GM23248 (cell line): ENCODE measurements at regions not wholly inside any gene's neighbourhood (a gene's known extent, or its start where the extent isn't known, plus 50 kb on each side); places are given as distances from the start of the nearest gene placed in this dataset.
A peak's percentile ranks its signal among the peaks of the same experiment; 100 is the strongest.

Source experiments
- DNase-seq: peaks from one replicate; pipeline ENCODE4 v3.0.0-alpha.2; 2015
- H2AFZ ChIP-seq: fragments of 200-600 bp; sonication (generic); 2 replicates; pipeline ENCODE4 v1.6.1; 2016; ENCODE audit warnings: antibody characterized with exemption
- H3F3A ChIP-seq: fragments of 200-600 bp; sonication (generic); 2 replicates; pipeline ENCODE4 v1.6.1; 2016; ENCODE audit warnings: mild to moderate bottlenecking, antibody characterized with exemption, mixed run types; ENCODE audit not compliant: insufficient read depth
- H3K27ac ChIP-seq: fragments of 200-600 bp; sonication (generic); 2 replicates; pipeline ENCODE4 v1.5.1; 2016; ENCODE audit warnings: mild to moderate bottlenecking
- H3K27me3 ChIP-seq: fragments of 200-600 bp; sonication (generic); replicated peaks from 2 replicates; pipeline ENCODE4 v1.6.1; 2016; ENCODE audit warnings: mild to moderate bottlenecking; ENCODE audit not compliant: insufficient read depth
- H3K36me3 ChIP-seq: fragments of 200-600 bp; sonication (generic); 2 replicates; pipeline ENCODE4 v1.6.1; 2016; ENCODE audit warnings: low read depth, mild to moderate bottlenecking
- H3K4me1 ChIP-seq: fragments of 200-600 bp; sonication (generic); 2 replicates; pipeline ENCODE4 v1.6.1; 2016; ENCODE audit warnings: mild to moderate bottlenecking; ENCODE audit not compliant: insufficient read depth
- H3K4me2 ChIP-seq: fragments of 200-600 bp; sonication (generic); one replicate; pipeline ENCODE4 v1.6.1; 2016; ENCODE audit warnings: mild to moderate bottlenecking; ENCODE audit not compliant: unreplicated experiment
- H3K4me3 ChIP-seq: fragments of 200-600 bp; sonication (generic); 2 replicates; pipeline ENCODE4 v1.5.1; 2016; ENCODE audit warnings: mild to moderate bottlenecking
- H3K79me2 ChIP-seq: fragments of 200-600 bp; sonication (generic); 2 replicates; pipeline ENCODE4 v1.6.1; 2016; ENCODE audit warnings: mild to moderate bottlenecking; ENCODE audit not compliant: insufficient read depth
- H3K9ac ChIP-seq: fragments of 200-600 bp; sonication (generic); 2 replicates; pipeline ENCODE4 v1.6.1; 2016; ENCODE audit warnings: mild to moderate bottlenecking
- H3K9me2 ChIP-seq: fragments of 200-600 bp; sonication (generic); 2 replicates; pipeline ENCODE4 v1.6.1; 2016; ENCODE audit warnings: mixed run types, mild to moderate bottlenecking, moderate library complexity; ENCODE audit not compliant: insufficient read depth
- H3K9me3 ChIP-seq: fragments of 200-600 bp; sonication (generic); one replicate; pipeline ENCODE4 v1.6.1; 2017; ENCODE audit warnings: low read depth
- H4K20me1 ChIP-seq: fragments of 200-600 bp; sonication (generic); 2 replicates; pipeline ENCODE4 v1.6.0; 2016; ENCODE audit not compliant: insufficient read depth
- EZH2 ChIP-seq: fragments of 200-600 bp; sonication (generic); IDR thresholded peaks from 2 replicates; pipeline ENCODE4 v1.6.1; 2018; ENCODE audit warnings: antibody characterized with exemption, mild to moderate bottlenecking; ENCODE audit not compliant: insufficient read depth, poor library complexity, severe bottlenecking
- EZH2phosphoT487 ChIP-seq: fragments of 200-600 bp; sonication (generic); IDR thresholded peaks from 2 replicates; pipeline ENCODE4 v1.6.1; 2018; ENCODE audit warnings: antibody characterized with exemption, moderate library complexity, mild to moderate bottlenecking, low read depth; ENCODE audit not compliant: insufficient read depth
- WGBS, 2 experiments: methylation state at CpG; one replicate each; pipeline ENCODE4 v1.1.6; 2015 to 2017; ENCODE audit warnings: low lambda C conversion rate in 2 of 2, low coverage in 1 of 2; ENCODE audit errors: missing lambda C conversion rate in 2 of 2; 5-methylcytosine and 5-hydroxymethylcytosine counted together
- in situ Hi-C: fragments of 300-500 bp; cut with MboI; formaldehyde crosslinking; loops from 2 replicates; pipeline ENCODE4 v1.15.0; 2020

DNA sequence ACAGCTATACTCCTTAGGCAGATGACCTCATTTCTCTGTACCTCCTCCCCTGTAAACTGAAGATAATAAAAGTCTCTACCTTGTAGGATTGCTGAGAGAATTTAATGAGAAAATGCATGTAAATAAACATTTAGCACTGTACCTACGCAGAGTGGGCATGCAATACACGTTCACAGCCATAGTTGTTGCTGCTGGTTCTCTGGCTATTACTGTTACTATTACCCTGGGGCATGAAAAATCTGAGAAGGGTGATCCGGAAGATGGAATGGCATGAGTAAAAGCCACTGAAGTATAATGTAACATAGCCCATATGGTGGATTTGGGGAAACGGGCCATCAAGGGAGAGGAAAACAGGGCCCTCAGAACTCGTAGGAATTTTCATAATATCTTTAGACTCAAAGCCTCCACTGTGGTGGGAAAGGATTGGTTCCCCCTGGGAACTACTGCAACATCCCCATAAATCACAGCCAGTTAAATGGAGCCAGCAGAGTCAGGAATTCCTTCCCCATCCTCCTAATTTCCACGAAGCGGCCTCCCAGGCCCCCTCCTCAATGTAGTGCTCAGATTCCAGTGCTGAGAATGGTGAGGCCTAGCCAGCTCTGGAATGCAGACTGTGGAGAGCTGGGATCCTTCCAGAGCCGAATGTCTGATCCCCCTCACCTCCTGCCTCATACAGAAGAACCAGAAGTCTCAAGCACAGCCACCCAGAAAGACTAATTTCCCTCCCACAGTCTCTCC is 205.3 kb downstream of the MN1 start:
- Histone ChIP-seq H3K79me2 (no peaks in the 10 kb centered on the region), H3F3A (no peaks in the 10 kb centered on the region), H2AFZ (no peak overlapping the region), H3K27me3 (no peaks in the 10 kb centered on the region), H3K9me3 (no peaks in the 10 kb centered on the region), H3K36me3 (no peaks in the 10 kb centered on the region), H3K4me3 (no peak overlapping the region), H3K27ac (no peak overlapping the region), H3K4me1 (no peaks in the 10 kb centered on the region), H3K4me2 (no peak overlapping the region), H3K9ac (no peak overlapping the region), H3K9me2 (no peaks in the 10 kb centered on the region), H4K20me1 (no peaks in the 10 kb centered on the region)
- in situ Hi-C loops = no loop called here
- TF ChIP-seq EZH2 = no peak
- no peak for TF ChIP-seq EZH2phosphoT487
- WGBS, 2 experiments = 75 to 81% methylated on average over 8 of the region's 8 CpGs
- DNase-seq = no peak

GRCh38 chr22:27597703-27598444 is 203.7 kb downstream of the MN1 start:
- no peaks in the 10 kb centered on the region for H3F3A ChIP-seq
- peak; percentile 20 for DNase-seq
- no peaks in the 10 kb centered on the region for H3K9me2 ChIP-seq
- H3K4me2 ChIP-seq = no peak overlapping the region
- no peak overlapping the region for H3K4me3 ChIP-seq
- H2AFZ ChIP-seq = no peak overlapping the region
- no peaks in the 10 kb centered on the region for H3K9me3 ChIP-seq
- WGBS, 2 experiments = 76 to 100% methylated on average over 1 of the region's 1 CpG
- no peaks in the 10 kb centered on the region for H3K36me3 ChIP-seq
- no peaks in the 10 kb centered on the region for H3K27me3 ChIP-seq
- H3K27ac ChIP-seq = no peak overlapping the region
- H3K9ac ChIP-seq = no peak overlapping the region
- in situ Hi-C loops = no loop called here
- no peaks in the 10 kb centered on the region for H4K20me1 ChIP-seq
- no peaks in the 10 kb centered on the region for H3K79me2 ChIP-seq
- H3K4me1 ChIP-seq = no peaks in the 10 kb centered on the region
- no peak for TF ChIP-seq EZH2
- TF ChIP-seq EZH2phosphoT487 = no peak

GRCh38 chr22:27598792-27599191 is 202.8 kb downstream of the MN1 start:
- Histone ChIP-seq H3K27me3 (no peaks in the 10 kb centered on the region), H2AFZ (no peak overlapping the region), H3K9me3 (no peaks in the 10 kb centered on the region), H3K36me3 (no peaks in the 10 kb centered on the region), H3K4me1 (no peaks in the 10 kb centered on the region), H4K20me1 (no peaks in the 10 kb centered on the region), H3K9ac (no peak overlapping the region), H3K79me2 (no peaks in the 10 kb centered on the region), H3K27ac (no peak overlapping the region), H3K4me3 (no peak overlapping the region), H3K4me2 (no peak overlapping the region), H3K9me2 (no peaks in the 10 kb centered on the region), H3F3A (no peaks in the 10 kb centered on the region)
- in situ Hi-C loops = no loop called here
- TF ChIP-seq EZH2 (no peak), EZH2phosphoT487 (no peak)
- no peak for DNase-seq
- 89 to 93% methylated on average over 1 of the region's 1 CpG for WGBS, 2 experiments

DNA sequence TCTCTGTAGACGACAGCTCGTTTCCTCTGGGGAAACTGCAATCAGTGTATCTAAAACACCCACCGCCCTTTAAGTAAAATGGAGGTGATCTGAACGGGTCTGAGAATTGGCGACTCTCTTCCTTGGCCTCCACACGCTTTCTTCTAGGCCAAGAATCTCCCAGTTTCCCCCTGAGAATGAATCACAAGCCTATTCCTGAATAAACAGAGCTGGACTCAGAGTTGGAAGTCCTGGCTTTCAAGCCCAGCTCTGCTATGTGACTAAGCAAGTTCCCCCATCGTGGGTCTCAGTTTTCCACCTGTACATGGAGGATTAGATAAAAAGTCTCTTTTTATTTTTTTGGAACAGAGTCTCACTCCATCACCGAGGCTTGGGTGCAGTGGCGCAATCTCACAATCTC is 200.4 kb downstream of the MN1 start:
- H3K4me2 ChIP-seq = no peak overlapping the region
- H3K27ac ChIP-seq = no peak overlapping the region
- H3K36me3 ChIP-seq = no peaks in the 10 kb centered on the region
- no peak overlapping the region for H2AFZ ChIP-seq
- TF ChIP-seq EZH2phosphoT487 (no peak), EZH2 (no peak)
- no peaks in the 10 kb centered on the region for H3K9me3 ChIP-seq
- in situ Hi-C loops = no loop called here
- no peak for DNase-seq
- 60 to 68% methylated on average over 9 of the region's 9 CpGs for WGBS, 2 experiments
- H3K4me3 ChIP-seq = no peak overlapping the region
- no peaks in the 10 kb centered on the region for H3F3A ChIP-seq
- no peak overlapping the region for H3K9ac ChIP-seq
- no peaks in the 10 kb centered on the region for H3K4me1 ChIP-seq
- H3K79me2 ChIP-seq = no peaks in the 10 kb centered on the region
- no peaks in the 10 kb centered on the region for H3K9me2 ChIP-seq
- H3K27me3 ChIP-seq = no peaks in the 10 kb centered on the region
- H4K20me1 ChIP-seq = no peaks in the 10 kb centered on the region
